Testis (tissue), 2 donors: ENCODE measurements at regions not wholly inside any gene's neighbourhood (a gene's known extent, or its start where the extent isn't known, plus 50 kb on each side); places are given as distances from the start of the nearest gene placed in this dataset.

Experiments used
- CTCF ChIP-seq, 3 experiments: fragments of 450-650 bp in 2 of 3; fragments of 200-600 bp in 1 of 3; sonication (generic) in 1 of 3; IDR thresholded peaks; one replicate each; pipeline ENCODE4 v1.5.1; 2016 to 2019; ENCODE audit warnings: antibody characterized with exemption in 3 of 3, mild to moderate bottlenecking in 2 of 3, moderate library complexity in 1 of 3
- POLR2A ChIP-seq: fragments of 450-650 bp; IDR thresholded peaks from one replicate; pipeline ENCODE4 v1.6.1; 2017; ENCODE audit warnings: antibody characterized with exemption, mild to moderate bottlenecking, moderate library complexity

GRCh38 chr4:123484291-123484926, 87.8 kb downstream of the SPRY1 start:
- TF ChIP-seq CTCF (IDR thresholded peaks at IDR 0.05) (no peak), POLR2A (no peak)
